ENCODE measurements at regions not wholly inside any gene's neighbourhood (a gene's known extent, or its start where the extent isn't known, plus 50 kb on each side); places are given as distances from the start of the nearest gene placed in this dataset.

DNA sequence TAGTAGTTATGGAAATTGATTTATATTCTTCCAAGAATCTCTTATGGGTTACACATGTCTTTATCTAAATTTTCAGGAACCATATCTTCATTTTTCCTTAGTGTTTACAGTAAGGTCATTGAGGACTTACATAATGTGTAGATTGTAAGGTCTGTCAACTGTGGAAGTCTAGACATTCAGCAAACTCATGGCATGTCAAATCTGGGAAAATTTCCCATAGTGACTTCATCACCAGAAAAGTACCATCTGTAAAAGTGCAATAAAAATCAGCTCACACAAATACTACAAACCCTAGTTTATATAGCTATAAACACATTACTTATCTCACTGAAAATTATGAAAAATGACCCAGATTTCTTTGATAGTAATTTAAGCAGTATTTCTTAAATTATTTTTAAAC, 419.4 kb downstream of the MTRR start:
- Histone ChIP-seq H3K79me2 (ENCODE audit: control insufficient read depth, insufficient read depth, low read length) (no peaks in the 10 kb centered on the region), H2AFZ (ENCODE audit: low read length) (no peak overlapping the region), H3K4me2 (ENCODE audit: extremely low read depth, insufficient read depth, low read length) (no peak overlapping the region), H3K27ac (ENCODE audit: insufficient read depth, low read length) (no peak overlapping the region), H3K9ac (ENCODE audit: insufficient read depth, low read length) (no peak overlapping the region), H3K27me3 (ENCODE audit: control insufficient read depth, insufficient read depth, low read length) (no peaks in the 10 kb centered on the region), H3K4me3 (replicated peaks in 1 of 4; ENCODE audit: control extremely low read depth in 1 of 4, insufficient read depth in 1 of 4, low read depth in 3 of 4, low read length in 4 of 4) (no peak overlapping the region), H3K9me3 (ENCODE audit: control insufficient read depth, insufficient read depth, low read depth, low read length) (no peaks in the 10 kb centered on the region), H3K36me3 (ENCODE audit: control insufficient read depth, insufficient read depth, low read length) (no peaks in the 10 kb centered on the region), H3K4me1 (ENCODE audit: control insufficient read depth, extremely low read depth, insufficient read depth, low read length) (no peaks in the 10 kb centered on the region), H4K20me1 (ENCODE audit: control insufficient read depth, extremely low read depth, insufficient read depth, low read length) (no peaks in the 10 kb centered on the region)
- DNase-seq (ENCODE audit: low read depth in 2 of 2): no peak
- TF ChIP-seq, protein P1, sequence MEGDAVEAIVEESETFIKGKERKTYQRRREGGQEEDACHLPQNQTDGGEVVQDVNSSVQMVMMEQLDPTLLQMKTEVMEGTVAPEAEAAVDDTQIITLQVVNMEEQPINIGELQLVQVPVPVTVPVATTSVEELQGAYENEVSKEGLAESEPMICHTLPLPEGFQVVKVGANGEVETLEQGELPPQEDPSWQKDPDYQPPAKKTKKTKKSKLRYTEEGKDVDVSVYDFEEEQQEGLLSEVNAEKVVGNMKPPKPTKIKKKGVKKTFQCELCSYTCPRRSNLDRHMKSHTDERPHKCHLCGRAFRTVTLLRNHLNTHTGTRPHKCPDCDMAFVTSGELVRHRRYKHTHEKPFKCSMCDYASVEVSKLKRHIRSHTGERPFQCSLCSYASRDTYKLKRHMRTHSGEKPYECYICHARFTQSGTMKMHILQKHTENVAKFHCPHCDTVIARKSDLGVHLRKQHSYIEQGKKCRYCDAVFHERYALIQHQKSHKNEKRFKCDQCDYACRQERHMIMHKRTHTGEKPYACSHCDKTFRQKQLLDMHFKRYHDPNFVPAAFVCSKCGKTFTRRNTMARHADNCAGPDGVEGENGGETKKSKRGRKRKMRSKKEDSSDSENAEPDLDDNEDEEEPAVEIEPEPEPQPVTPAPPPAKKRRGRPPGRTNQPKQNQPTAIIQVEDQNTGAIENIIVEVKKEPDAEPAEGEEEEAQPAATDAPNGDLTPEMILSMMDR (conservative IDR thresholded peaks at IDR 0.05 in 1 of 2, IDR thresholded peaks at IDR 0.05 in 1 of 2; ENCODE audit: low read depth in 1 of 2, low read length in 2 of 2): no peak
- no peak for TF ChIP-seq EZH2 (IDR thresholded peaks at IDR 0.05; ENCODE audit: low read length, missing control alignments)

DNA sequence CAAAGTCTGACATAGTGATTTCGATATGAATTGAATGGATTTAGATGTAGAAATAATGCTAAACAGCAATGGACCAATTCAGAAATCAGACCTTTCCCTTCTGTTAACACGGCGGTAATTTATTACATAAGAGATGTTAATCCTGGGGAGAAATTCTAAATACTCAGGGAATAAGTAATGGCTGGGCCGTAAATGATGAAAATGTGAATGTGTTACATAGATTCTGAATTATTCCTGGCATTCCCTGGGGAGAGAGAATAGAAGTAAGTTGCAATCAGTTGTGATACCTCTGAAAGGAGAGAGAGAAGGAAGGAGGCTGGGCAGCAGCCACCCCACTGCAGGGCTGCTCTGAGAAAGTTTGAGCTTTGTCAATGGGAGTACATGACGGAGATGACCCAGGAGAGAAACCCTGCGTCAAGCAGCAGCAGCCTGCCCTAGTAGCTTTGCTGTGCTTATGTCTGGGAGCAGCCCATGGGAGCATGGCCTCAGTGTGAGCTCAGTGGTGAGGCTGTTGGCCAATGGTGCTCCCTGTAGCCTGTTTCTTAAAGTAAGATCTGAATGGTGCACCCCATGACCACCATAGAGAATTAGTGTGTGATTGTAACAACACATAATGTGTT, 420.1 kb downstream of the MTRR start:
- Histone ChIP-seq H3K4me1 (ENCODE audit: control insufficient read depth, extremely low read depth, insufficient read depth, low read length) (no peaks in the 10 kb centered on the region), H3K27me3 (ENCODE audit: control insufficient read depth, insufficient read depth, low read length) (no peaks in the 10 kb centered on the region), H4K20me1 (ENCODE audit: control insufficient read depth, extremely low read depth, insufficient read depth, low read length) (no peaks in the 10 kb centered on the region), H3K4me3 (replicated peaks in 1 of 4; ENCODE audit: control extremely low read depth in 1 of 4, insufficient read depth in 1 of 4, low read depth in 3 of 4, low read length in 4 of 4) (no peak overlapping the region), H3K36me3 (ENCODE audit: control insufficient read depth, insufficient read depth, low read length) (no peaks in the 10 kb centered on the region), H2AFZ (ENCODE audit: low read length) (no peak overlapping the region), H3K9me3 (ENCODE audit: control insufficient read depth, insufficient read depth, low read depth, low read length) (no peaks in the 10 kb centered on the region), H3K9ac (ENCODE audit: insufficient read depth, low read length) (no peak overlapping the region), H3K79me2 (ENCODE audit: control insufficient read depth, insufficient read depth, low read length) (no peaks in the 10 kb centered on the region), H3K27ac (ENCODE audit: insufficient read depth, low read length) (no peak overlapping the region), H3K4me2 (ENCODE audit: extremely low read depth, insufficient read depth, low read length) (no peak overlapping the region)
- no peak for DNase-seq (ENCODE audit: low read depth in 2 of 2)
- no peak for TF ChIP-seq EZH2 (IDR thresholded peaks at IDR 0.05; ENCODE audit: low read length, missing control alignments)
- TF ChIP-seq, protein P1 (conservative IDR thresholded peaks at IDR 0.05 in 1 of 2, IDR thresholded peaks at IDR 0.05 in 1 of 2; ENCODE audit: low read depth in 1 of 2, low read length in 2 of 2): no peak

DNA sequence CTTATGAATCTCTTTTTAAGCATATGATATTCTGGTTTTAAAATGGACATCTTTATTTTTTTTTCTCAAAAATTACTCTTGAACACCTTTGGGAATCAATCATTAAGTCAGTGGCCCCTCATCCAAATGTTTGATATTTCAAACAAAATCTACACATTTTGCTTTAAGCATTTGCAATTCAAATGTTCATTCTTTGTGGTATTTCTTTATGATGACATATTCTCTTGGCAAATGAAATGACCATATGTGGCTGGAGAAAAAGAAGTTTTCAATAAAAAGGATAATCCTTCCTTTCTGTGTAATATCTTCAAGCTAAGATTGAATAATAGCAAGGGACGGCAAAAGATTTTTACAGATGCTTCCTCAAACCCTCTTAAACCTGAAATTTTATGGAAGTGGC, 420.8 kb downstream of the MTRR start:
- Histone ChIP-seq H3K4me2 (ENCODE audit: extremely low read depth, insufficient read depth, low read length) (no peak overlapping the region), H3K27ac (ENCODE audit: insufficient read depth, low read length) (no peak overlapping the region), H4K20me1 (ENCODE audit: control insufficient read depth, extremely low read depth, insufficient read depth, low read length) (no peaks in the 10 kb centered on the region), H3K27me3 (ENCODE audit: control insufficient read depth, insufficient read depth, low read length) (no peaks in the 10 kb centered on the region), H3K4me1 (ENCODE audit: control insufficient read depth, extremely low read depth, insufficient read depth, low read length) (no peaks in the 10 kb centered on the region), H2AFZ (ENCODE audit: low read length) (no peak overlapping the region), H3K79me2 (ENCODE audit: control insufficient read depth, insufficient read depth, low read length) (no peaks in the 10 kb centered on the region), H3K4me3 (replicated peaks in 1 of 4; ENCODE audit: control extremely low read depth in 1 of 4, insufficient read depth in 1 of 4, low read depth in 3 of 4, low read length in 4 of 4) (no peak overlapping the region), H3K36me3 (ENCODE audit: control insufficient read depth, insufficient read depth, low read length) (no peaks in the 10 kb centered on the region), H3K9me3 (ENCODE audit: control insufficient read depth, insufficient read depth, low read depth, low read length) (no peaks in the 10 kb centered on the region), H3K9ac (ENCODE audit: insufficient read depth, low read length) (no peak overlapping the region)
- TF ChIP-seq EZH2 (IDR thresholded peaks at IDR 0.05; ENCODE audit: low read length, missing control alignments): no peak
- TF ChIP-seq, protein P1 (conservative IDR thresholded peaks at IDR 0.05 in 1 of 2, IDR thresholded peaks at IDR 0.05 in 1 of 2; ENCODE audit: low read depth in 1 of 2, low read length in 2 of 2): no peak
- no peak for DNase-seq (ENCODE audit: low read depth in 2 of 2)

All from fibroblast of lung (primary cell).